ENCODE measurements at regions not wholly inside any gene's neighbourhood (a gene's known extent, or its start where the extent isn't known, plus 50 kb on each side); places are given as distances from the start of the nearest gene placed in this dataset.

- DNase-seq: no peak
Observed at GRCh38 chr5:8399471-8399870, 530.5 kb downstream of the MTRR start.

- no peak for DNase-seq
Observed at GRCh38 chr5:8408258-8408657, 539.3 kb downstream of the MTRR start.

GRCh38 chr5:8410618-8411017, 541.7 kb downstream of the MTRR start:
- no peak for DNase-seq

GRCh38 chr5:8413975-8414374, 545.0 kb downstream of the MTRR start:
- DNase-seq: no peak

DNA sequence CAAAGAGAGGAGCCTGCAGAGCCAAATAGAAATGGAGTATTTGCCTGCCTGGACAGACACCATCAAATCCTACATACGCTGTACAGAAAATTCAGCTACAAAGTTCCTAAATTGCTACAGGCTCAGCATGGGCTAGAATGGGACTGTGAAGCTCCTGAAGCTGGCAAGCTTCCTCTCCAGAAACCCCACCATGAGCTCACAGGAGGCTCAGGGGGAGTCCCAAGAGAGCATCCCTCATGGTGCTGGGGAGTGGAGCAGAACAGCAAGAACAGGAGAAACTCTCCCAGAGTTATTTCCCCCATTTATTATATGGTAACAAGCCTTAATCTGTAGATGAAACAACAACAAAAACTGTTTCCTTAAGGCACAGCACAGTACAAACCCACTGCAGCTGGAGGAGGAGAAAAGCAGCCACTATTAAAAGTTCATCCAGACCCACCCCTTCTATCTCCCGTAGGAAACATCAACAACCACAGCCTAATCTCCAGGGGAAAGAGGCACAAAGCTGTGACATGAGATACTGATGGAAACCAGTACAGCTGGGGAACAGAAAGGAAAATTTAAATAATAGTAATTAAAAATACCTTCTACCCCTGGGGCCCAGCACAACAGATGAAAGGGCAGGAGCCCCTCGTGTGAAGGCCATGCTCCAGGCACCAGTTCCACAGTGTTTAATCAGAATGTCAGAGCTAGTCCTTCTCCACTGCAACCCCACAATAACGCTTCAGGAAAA, 548.5 kb downstream of the MTRR start:
- no peak for DNase-seq

- no peak for DNase-seq
Observed at GRCh38 chr5:8418049-8418426, 549.1 kb downstream of the MTRR start.

GRCh38 chr5:8429778-8430758, 561.1 kb downstream of the MTRR start:
- DNase-seq: no peak

DNA sequence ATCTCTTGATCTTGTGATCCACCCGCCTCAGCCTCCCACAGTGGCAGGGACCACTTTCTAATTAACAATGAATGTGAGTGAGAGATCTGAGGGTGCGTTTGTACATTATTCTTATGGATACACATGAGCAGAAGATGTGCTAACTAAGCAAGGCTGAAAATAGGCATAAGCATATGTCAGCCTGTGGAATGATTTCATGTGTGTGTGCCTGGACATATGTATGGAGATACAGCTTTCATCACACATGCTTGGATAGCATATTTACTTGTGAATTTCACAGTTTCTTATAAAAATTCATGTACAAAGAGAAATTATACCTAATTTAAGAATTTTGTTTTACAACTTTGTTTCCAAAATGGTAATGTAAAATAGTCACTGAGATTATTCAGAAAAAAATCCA, 565.6 kb downstream of the MTRR start:
- no peak for DNase-seq

GRCh38 chr5:8436924-8437323, 568.0 kb downstream of the MTRR start:
- no peak for DNase-seq

GRCh38 chr5:8445139-8445538, 576.2 kb downstream of the MTRR start:
- DNase-seq: no peak

- DNase-seq: no peak
Observed at GRCh38 chr5:8446179-8446578, 577.2 kb downstream of the MTRR start.

- no peak for DNase-seq
Observed at GRCh38 chr5:8456846-8457186, 587.9 kb downstream of the MTRR start.

DNA sequence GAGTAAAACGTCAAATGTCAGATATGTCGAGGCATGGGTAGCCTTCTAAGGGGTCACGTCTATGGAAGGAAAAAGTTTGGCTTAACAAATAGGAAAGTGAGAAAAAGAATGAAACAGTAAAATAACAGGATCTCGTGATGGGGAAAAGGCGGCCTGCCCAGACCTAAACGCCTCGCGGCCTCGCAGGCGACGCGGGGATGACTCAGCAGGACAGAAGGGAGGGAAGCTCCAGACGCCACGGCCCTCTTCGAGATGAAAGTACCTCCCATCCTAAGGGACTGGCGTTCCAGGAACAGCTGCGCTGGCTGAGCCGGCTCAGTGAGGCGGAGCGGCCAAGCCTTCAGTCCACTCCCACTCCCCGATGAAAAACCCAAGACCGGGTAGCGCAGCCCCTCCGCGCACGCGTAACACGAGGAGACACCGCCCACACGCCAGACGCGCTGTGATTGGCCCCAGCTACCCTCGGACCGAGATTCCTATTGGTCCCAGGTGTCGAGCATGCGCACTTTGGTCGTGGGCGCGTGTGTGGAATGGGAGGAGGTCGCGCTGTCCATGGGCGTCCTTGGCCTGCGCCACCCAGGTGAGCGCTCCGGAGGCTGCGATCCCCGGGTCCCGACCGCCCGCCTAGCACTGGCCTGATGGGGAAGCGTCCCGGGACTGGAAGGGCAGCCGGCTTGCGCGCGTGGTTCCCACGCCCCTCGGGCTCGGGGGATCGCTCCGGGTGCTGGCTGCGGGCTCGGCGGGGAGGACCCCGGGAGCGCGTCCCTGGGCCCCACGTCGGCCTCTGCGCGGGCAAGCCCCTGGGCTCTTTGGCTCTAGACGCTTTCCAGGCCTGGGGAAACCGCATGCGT, 588.5 kb downstream of the MTRR start:
- DNase-seq: peak; percentile 88

GRCh38 chr5:8458038-8458383, 589.1 kb downstream of the MTRR start:
- DNase-seq: no peak

DNA sequence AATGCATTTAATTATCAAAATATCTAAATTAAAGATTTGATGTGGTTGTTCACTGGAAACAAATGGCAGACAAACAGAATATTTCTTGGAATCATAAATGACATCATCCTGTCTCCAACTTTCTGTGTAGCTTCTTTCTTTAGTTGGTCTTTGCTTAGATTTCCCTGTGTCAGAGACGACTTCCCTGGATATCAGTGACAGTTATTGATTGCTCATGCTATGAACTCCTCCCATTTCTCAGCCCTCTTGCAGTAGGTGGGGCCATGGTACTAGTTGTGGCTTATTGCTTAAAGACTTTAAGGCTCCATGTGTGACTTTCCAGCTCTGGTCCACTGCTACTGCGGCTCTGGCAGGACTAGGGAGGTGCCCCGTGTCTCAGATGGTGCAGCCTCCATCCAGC, 592.6 kb downstream of the MTRR start:
- DNase-seq: no peak

GRCh38 chr5:8462565-8462964, 593.6 kb downstream of the MTRR start:
- DNase-seq: no peak

- DNase-seq: no peak
Observed at GRCh38 chr5:8470489-8470888, 601.5 kb downstream of the MTRR start.

GRCh38 chr5:8471581-8471980, 602.6 kb downstream of the MTRR start:
- no peak for DNase-seq

DNA sequence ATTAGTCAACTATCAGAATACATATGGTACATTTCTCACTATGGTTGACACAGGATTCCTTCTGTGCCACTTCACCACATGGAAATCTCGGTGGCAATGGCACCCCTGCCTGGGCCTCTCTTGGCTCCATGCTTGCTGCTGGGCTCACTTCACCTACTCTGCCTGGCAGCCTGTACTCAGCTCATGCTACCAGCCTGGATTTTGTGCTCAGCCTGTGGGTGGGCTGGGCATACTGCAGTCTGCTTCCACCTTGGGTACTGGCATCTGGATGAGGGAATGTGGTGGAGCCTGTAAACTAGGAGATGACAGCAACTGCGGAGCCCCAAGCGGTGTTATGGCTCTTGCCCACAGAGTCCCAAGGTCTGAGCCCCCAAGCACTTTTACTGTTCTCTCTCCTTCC, 604.1 kb downstream of the MTRR start:
- no peak for DNase-seq

DNA sequence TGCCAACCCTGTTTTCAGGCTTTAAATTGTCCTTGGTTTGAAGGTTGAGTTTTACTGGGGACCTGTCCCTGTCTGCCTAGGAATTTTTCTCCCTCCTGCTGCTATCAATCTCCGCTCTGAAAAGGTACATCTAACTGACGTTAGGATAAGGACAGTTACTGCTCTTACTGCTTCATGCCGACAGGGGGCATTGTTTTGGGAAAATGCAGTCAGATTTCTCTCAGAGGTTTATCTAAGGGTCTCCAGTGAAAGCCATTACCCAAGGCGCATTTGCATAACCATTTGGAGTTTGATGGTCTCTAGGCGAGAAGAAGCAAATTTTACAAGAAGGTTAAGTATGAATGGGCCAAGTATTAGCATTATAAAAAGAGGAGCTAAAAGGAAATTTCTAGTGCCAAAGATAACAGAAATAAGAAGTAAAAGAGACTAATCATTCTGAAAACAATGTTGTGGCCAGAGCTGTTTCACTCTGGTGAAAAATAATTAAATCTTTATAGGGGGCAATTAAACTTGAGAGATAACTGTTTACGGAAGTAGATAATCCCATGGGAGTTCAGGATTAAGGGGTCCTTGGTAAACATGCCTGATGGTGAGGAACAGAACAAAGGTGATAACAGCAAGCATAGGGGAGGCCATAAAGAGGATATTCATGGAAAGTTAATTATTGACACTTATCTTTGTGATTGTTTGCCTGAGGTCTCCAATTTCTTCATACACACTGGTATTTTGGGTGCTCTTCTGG, 605.0 kb downstream of the MTRR start:
- no peak for DNase-seq

- no peak for DNase-seq
Observed at GRCh38 chr5:8474569-8474930, 605.6 kb downstream of the MTRR start.

DNA sequence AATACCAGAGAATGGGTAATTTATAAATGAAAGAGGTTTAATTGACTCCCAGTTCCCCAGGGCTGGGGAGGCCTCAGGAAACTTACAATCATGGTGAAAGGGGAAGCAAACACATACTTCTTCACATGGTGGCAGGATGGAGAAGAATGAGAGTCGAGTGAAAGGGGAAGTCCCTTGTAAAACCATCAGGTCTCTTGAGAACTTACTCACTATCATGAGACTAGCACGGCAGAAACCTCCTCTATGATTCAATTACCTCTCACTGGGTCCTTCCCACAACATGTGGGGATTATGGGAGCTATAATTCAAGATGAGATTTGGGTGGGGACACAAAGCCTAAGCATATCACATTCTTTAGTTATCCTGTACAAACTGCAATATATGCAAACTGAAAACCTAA, 609.4 kb downstream of the MTRR start:
- DNase-seq: no peak

DNA sequence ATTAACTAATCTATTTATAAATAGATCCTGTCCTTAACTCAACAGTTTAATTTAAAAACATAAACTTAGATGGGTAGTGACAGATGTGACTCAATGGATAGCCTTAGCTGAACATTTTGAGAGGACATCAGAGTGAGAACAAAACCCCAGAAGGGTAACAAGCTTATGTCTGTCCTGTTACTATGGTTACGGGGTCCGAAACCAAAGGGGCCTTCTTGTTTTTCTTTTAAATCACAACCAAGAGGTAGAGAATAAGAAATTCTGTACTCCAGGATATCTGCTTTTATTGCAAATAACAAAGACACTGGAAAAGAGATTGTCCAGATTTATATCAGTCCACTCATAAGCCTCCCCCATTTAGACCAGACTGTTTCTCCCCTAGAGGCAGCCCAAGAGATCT, 612.1 kb downstream of the MTRR start:
- DNase-seq: no peak
